PC-9 (cell line): ENCODE measurements at regions not wholly inside any gene's neighbourhood (a gene's known extent, or its start where the extent isn't known, plus 50 kb on each side); places are given as distances from the start of the nearest gene placed in this dataset.

ENCODE experiments used
- EZH2 ChIP-seq: fragments of 200-600 bp; sonication (generic); IDR thresholded peaks from 2 replicates; pipeline ENCODE4 v1.8.0; 2017; ENCODE audit warnings: antibody characterized with exemption, low read depth
- TF ChIP-seq, protein P1 (sequence below): fragments of 200-600 bp; sonication (generic); conservative IDR thresholded peaks from 2 replicates; pipeline ENCODE4 v1.6.1; 2017; ENCODE audit warnings: mixed run types, antibody characterized with exemption, mild to moderate bottlenecking, moderate library complexity

- TF ChIP-seq, protein P1, sequence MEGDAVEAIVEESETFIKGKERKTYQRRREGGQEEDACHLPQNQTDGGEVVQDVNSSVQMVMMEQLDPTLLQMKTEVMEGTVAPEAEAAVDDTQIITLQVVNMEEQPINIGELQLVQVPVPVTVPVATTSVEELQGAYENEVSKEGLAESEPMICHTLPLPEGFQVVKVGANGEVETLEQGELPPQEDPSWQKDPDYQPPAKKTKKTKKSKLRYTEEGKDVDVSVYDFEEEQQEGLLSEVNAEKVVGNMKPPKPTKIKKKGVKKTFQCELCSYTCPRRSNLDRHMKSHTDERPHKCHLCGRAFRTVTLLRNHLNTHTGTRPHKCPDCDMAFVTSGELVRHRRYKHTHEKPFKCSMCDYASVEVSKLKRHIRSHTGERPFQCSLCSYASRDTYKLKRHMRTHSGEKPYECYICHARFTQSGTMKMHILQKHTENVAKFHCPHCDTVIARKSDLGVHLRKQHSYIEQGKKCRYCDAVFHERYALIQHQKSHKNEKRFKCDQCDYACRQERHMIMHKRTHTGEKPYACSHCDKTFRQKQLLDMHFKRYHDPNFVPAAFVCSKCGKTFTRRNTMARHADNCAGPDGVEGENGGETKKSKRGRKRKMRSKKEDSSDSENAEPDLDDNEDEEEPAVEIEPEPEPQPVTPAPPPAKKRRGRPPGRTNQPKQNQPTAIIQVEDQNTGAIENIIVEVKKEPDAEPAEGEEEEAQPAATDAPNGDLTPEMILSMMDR, result no peak
- TF ChIP-seq EZH2, result no peak
These were observed 160.6 kb downstream of the KTN1 start for GRCh38 chr14:55740649-55740989.
